Colonic mucosa (tissue), 4 donors: ENCODE measurements at regions not wholly inside any gene's neighbourhood (a gene's known extent, or its start where the extent isn't known, plus 50 kb on each side); places are given as distances from the start of the nearest gene placed in this dataset.

Experiments
- DNase-seq: peaks from one replicate; pipeline ENCODE4 v3.0.0-alpha.2; 2020
- H3K27ac ChIP-seq: fragments of 200-600 bp; one replicate; pipeline ENCODE4 v1.8.0; 2021
- H3K27me3 ChIP-seq: fragments of 200-600 bp; one replicate; pipeline ENCODE4 v1.8.0; 2021
- H3K36me3 ChIP-seq: fragments of 200-600 bp; one replicate; pipeline ENCODE4 v1.8.0; 2021
- H3K4me1 ChIP-seq: fragments of 200-600 bp; one replicate; pipeline ENCODE4 v1.8.0; 2021; ENCODE audit warnings: mild to moderate bottlenecking
- H3K4me3 ChIP-seq: fragments of 200-600 bp; one replicate; pipeline ENCODE4 v1.8.0; 2021
- H3K9ac ChIP-seq, 2 donors: one replicate each; pipeline ENCODE4 v1.7.0; 2013; ENCODE audit warnings: control low read depth in 2 of 2, low read depth in 2 of 2, low read length in 2 of 2
- H3K9me3 ChIP-seq: fragments of 200-600 bp; one replicate; pipeline ENCODE4 v1.8.0; 2021
- intact Hi-C: fragments of 100-400 bp; cut with DNase I; formaldehyde crosslinking; loops from one replicate; pipeline ENCODE4 v1.14.1; 2022
- TF ChIP-seq, protein P1 (sequence below): fragments of 200-600 bp; IDR thresholded peaks from one replicate; pipeline ENCODE4 v1.8.0; 2022; ENCODE audit warnings: antibody characterized with exemption, mild to moderate bottlenecking
- donor health status: healthy.
- donor health status: DM: no; HTN: no; CAD: no.
- donor health status: DM: no; HTN: no; CAD: no.

DNA sequence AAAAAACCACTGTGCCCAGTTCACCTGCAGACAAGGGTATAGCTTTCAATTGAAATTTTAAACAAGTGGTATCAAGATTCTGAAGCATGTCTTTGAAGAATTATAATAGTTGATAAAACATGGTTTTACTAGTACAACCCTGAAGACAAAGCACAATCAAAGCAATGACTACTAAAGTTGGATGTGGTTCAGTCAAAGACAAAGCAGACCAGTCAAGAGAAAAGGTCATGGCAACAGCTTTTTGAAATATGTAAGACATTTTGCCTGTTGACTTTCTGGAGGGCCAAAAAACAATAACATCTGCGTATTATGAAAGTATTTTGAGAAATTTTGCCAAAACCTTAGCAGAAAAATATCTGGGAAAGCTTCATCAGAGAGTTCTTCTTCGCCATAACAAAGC is 1393.6 kb downstream of the SI start:
- Histone ChIP-seq H3K9me3 (no peaks in the 10 kb centered on the region), H3K4me1 (no peaks in the 10 kb centered on the region), H3K27ac (no peak overlapping the region), H3K4me3 (no peak overlapping the region), H3K9ac (no peak overlapping the region), H3K27me3 (no peaks in the 10 kb centered on the region), H3K36me3 (no peaks in the 10 kb centered on the region)
- TF ChIP-seq, protein P1, sequence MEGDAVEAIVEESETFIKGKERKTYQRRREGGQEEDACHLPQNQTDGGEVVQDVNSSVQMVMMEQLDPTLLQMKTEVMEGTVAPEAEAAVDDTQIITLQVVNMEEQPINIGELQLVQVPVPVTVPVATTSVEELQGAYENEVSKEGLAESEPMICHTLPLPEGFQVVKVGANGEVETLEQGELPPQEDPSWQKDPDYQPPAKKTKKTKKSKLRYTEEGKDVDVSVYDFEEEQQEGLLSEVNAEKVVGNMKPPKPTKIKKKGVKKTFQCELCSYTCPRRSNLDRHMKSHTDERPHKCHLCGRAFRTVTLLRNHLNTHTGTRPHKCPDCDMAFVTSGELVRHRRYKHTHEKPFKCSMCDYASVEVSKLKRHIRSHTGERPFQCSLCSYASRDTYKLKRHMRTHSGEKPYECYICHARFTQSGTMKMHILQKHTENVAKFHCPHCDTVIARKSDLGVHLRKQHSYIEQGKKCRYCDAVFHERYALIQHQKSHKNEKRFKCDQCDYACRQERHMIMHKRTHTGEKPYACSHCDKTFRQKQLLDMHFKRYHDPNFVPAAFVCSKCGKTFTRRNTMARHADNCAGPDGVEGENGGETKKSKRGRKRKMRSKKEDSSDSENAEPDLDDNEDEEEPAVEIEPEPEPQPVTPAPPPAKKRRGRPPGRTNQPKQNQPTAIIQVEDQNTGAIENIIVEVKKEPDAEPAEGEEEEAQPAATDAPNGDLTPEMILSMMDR: no peak
- DNase-seq: no peak
- intact Hi-C loops: no loop called here

DNA sequence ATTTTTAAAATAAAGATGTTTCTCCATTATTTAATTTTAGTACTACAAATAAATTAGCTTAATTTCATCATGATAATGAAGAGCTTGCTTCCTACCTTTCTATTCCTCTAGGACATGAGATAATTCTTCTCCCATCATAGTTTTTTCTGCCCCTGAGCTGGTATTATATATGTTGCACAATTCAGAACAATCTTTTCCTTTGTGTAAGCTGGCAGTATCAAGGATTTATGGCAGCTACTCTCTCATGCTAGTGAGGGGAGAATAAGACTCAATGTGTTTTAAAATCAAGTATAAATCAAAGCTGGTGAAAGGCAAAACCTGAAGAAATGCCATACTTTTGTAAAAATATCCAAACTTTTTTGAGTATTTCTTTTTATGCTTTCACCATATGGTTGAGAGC is 1405.3 kb downstream of the SI start:
- no peak overlapping the region for H3K9ac ChIP-seq
- TF ChIP-seq, protein P1: no peak
- H3K36me3 ChIP-seq: no peaks in the 10 kb centered on the region
- H3K9me3 ChIP-seq: no peaks in the 10 kb centered on the region
- H3K27ac ChIP-seq: no peak overlapping the region
- H3K4me1 ChIP-seq: no peaks in the 10 kb centered on the region
- no peaks in the 10 kb centered on the region for H3K27me3 ChIP-seq
- H3K4me3 ChIP-seq: no peak overlapping the region
- no peak for DNase-seq
- intact Hi-C loops: no loop called here

DNA sequence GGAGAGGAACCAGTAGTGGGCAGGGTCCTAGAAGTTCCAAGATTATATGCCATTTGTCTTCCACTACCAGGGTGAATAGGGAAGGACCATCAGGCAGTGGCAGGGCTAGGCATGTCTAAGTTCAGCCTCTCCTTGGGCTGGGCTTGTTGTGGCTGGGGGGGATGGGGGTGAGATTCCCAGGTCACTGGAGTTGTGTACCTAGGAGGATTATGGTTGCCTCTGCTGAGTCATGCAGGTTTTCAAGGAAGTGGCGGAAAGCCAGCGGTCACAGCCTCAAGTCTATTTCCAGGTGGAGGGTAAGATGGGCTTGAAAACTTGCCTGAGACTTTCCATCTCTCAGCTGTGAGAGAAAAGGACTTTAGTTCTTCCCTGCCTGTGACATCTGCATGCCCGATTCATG is 1407.1 kb downstream of the SI start:
- TF ChIP-seq, protein P1: no peak
- intact Hi-C loops: no loop called here
- Histone ChIP-seq H3K9ac (no peak overlapping the region), H3K4me1 (no peaks in the 10 kb centered on the region), H3K36me3 (no peaks in the 10 kb centered on the region), H3K27me3 (no peaks in the 10 kb centered on the region), H3K4me3 (no peak overlapping the region), H3K9me3 (no peaks in the 10 kb centered on the region), H3K27ac (no peak overlapping the region)
- no peak for DNase-seq

DNA sequence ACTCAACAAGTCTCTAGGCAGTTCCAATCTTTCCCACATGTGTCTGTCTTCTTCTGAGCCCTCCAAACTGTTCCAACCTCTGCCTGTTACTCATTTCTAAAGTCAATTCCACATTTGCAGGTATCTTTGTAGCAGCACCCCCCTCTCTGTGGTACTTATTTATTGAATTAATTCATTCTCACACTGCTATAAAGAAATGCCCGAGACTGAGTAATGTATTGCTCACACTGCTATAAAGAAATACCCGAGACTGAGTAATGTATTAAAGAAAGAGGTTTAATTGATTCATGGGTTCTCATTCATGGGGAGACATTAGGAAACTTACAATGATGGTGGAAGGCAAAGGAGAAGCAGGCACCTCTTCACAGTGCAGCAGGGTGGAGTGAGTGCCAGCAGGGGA is 1413.8 kb downstream of the SI start:
- no peaks in the 10 kb centered on the region for H3K27me3 ChIP-seq
- H3K4me1 ChIP-seq: no peaks in the 10 kb centered on the region
- intact Hi-C loops: no loop called here
- no peaks in the 10 kb centered on the region for H3K36me3 ChIP-seq
- H3K9ac ChIP-seq: no peak overlapping the region
- H3K4me3 ChIP-seq: no peak overlapping the region
- H3K27ac ChIP-seq: no peak overlapping the region
- no peak for DNase-seq
- TF ChIP-seq, protein P1: no peak
- H3K9me3 ChIP-seq: no peaks in the 10 kb centered on the region

DNA sequence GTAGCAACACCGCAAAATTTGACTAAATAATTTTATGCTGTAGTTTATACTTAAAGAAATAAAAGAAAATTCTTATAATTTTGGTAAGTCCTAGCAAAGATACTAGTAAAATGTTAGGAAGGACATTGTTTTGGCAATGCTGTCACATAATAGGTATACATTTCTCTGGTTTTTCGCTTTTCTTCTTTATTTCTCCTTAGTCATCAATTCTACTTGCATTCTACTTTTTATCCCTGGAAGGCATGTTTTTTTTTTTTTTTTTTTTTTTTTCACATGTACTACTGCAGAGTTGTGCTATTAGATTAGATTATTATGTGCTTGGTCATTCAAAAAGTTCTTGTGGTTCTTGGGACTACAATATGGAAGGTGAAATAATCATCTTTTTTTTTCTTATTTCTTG is 1421.2 kb downstream of the SI start:
- Histone ChIP-seq H3K9me3 (no peaks in the 10 kb centered on the region), H3K27me3 (no peaks in the 10 kb centered on the region), H3K4me1 (no peaks in the 10 kb centered on the region), H3K4me3 (no peak overlapping the region), H3K27ac (no peak overlapping the region), H3K9ac (no peak overlapping the region), H3K36me3 (no peaks in the 10 kb centered on the region)
- DNase-seq: no peak
- TF ChIP-seq, protein P1: no peak
- intact Hi-C loops: no loop called here

DNA sequence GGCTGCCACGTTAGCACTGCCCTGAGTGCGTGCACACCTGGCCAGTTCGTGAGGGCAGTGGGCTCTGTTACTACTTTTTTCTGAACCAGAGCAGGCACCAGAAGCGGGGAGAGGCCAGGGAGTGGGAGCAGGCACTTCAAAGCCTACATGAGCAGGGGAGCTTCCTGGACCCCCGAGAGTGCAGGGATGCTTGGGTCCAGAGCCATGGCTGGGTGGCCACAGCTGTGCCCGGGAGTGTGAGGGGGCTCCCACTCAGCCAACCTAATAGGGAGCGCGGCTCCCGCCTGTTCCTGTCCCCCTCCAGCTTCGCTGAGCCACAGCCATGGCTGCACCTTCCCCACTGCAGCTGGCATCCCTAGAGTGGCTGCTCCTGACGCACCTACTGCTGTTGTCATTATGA is 1423.3 kb downstream of the SI start:
- no peak for DNase-seq
- H3K27ac ChIP-seq: no peak overlapping the region
- TF ChIP-seq, protein P1: no peak

More for the DNA sequence above, 1423.3 kb downstream of the SI start:
- intact Hi-C loops: no loop called here
- no peaks in the 10 kb centered on the region for H3K4me1 ChIP-seq
- H3K4me3 ChIP-seq: no peak overlapping the region
- H3K9ac ChIP-seq: no peak overlapping the region
- H3K9me3 ChIP-seq: no peaks in the 10 kb centered on the region
- H3K36me3 ChIP-seq: no peaks in the 10 kb centered on the region
- no peaks in the 10 kb centered on the region for H3K27me3 ChIP-seq
